Body of pancreas (tissue), 4 donors: ENCODE measurements at regions not wholly inside any gene's neighbourhood (a gene's known extent, or its start where the extent isn't known, plus 50 kb on each side); places are given as distances from the start of the nearest gene placed in this dataset.

Source experiments
- ATAC-seq: fragments of 150-250 bp; one replicate; pipeline ENCODE4 v1.9.1; 2016
- DNase-seq, 4 donors: peaks; one replicate each; pipeline ENCODE4 v3.0.0-alpha.2; 2019
- H3K27ac ChIP-seq, 4 donors: fragments of 200-600 bp; sonication (generic); 1 replicate in 3 of 4; 2 replicates in 1 of 4; pipeline versions ENCODE4 v1.5.1 to v1.6.1; 2016 to 2019; ENCODE audit warnings: mild to moderate bottlenecking in 1 of 4, mixed read lengths in 1 of 4, moderate library complexity in 1 of 4
- H3K27me3 ChIP-seq, 2 donors: fragments of 200-600 bp; sonication (generic); one replicate each; pipeline ENCODE4 v1.6.0; 2016; ENCODE audit warnings: mild to moderate bottlenecking in 1 of 2
- H3K36me3 ChIP-seq, 2 donors: fragments of 200-600 bp; sonication (generic); replicated peaks in 1 of 2; 2 replicates each; pipeline ENCODE4 v1.5.1; 2016; ENCODE audit warnings: low read depth in 2 of 2; ENCODE audit not compliant: insufficient read depth in 1 of 2
- H3K4me1 ChIP-seq: fragments of 200-600 bp; sonication (generic); one replicate; pipeline ENCODE4 v1.6.0; 2016
- H3K4me3 ChIP-seq, 2 donors: fragments of 200-600 bp; sonication (generic); 1 replicate in 1 of 2; 2 replicates in 1 of 2; pipeline ENCODE4 v1.5.1; 2016 to 2019
- H3K9me3 ChIP-seq, 3 donors: fragments of 200-600 bp; sonication (generic); 1 replicate in 2 of 3; 2 replicates in 1 of 3; pipeline ENCODE4 v1.5.1; 2016
- CTCF ChIP-seq, 7 experiments: fragments of 450-650 bp in 4 of 7; fragments of 200-600 bp in 3 of 7; sonication (generic) in 3 of 7; IDR thresholded peaks; one replicate each; pipeline ENCODE4 v1.5.1; 2016 to 2019; ENCODE audit warnings: antibody characterized with exemption in 7 of 7
- POLR2A ChIP-seq, 3 donors: fragments of 450-650 bp; IDR thresholded peaks; one replicate each; pipeline ENCODE4 v1.6.1; 2016; ENCODE audit warnings: antibody characterized with exemption in 3 of 3, mild to moderate bottlenecking in 2 of 3
- WGBS, 2 donors: methylation state at CpG; one replicate each; pipeline ENCODE4 v1.1.5; 2017; 5-methylcytosine and 5-hydroxymethylcytosine counted together
- intact Hi-C: fragments of 100-400 bp; cut with DNase I; formaldehyde crosslinking; loops from one replicate; pipeline ENCODE4 v1.15.1; 2023

- intact Hi-C loops, result no loop called here
- no peaks in the 10 kb centered on the region for H3K27me3 ChIP-seq
- TF ChIP-seq POLR2A (IDR thresholded peaks at IDR 0.05), result no peak
- TF ChIP-seq CTCF (IDR thresholded peaks at IDR 0.05), result no peak
- H3K27ac ChIP-seq, result no peak overlapping the region
- no peak for ATAC-seq
- 65 to 68% methylated on average over 5 of the region's 5 CpGs for WGBS, 2 donors
- H3K36me3 ChIP-seq, result no peaks in the 10 kb centered on the region
- no peaks in the 10 kb centered on the region for H3K9me3 ChIP-seq
- H3K4me3 ChIP-seq, result no peak overlapping the region
- no peaks in the 10 kb centered on the region for H3K4me1 ChIP-seq
- DNase-seq, result no peak
Measured at GRCh38 chr3:5448246-5448645, 260.7 kb downstream of the EDEM1 start.

GRCh38 chr3:5448816-5449215 lies 261.3 kb downstream of the EDEM1 start:
- Histone ChIP-seq H3K4me3 (no peak overlapping the region), H3K36me3 (no peaks in the 10 kb centered on the region), H3K4me1 (no peaks in the 10 kb centered on the region), H3K27me3 (no peaks in the 10 kb centered on the region), H3K9me3 (no peaks in the 10 kb centered on the region), H3K27ac (no peak overlapping the region)
- ATAC-seq (no peak), DNase-seq (no peak)
- intact Hi-C loops, result no loop called here
- no peak for TF ChIP-seq POLR2A (IDR thresholded peaks at IDR 0.05)
- TF ChIP-seq CTCF (IDR thresholded peaks at IDR 0.05), result no peak
- 54 to 68% methylated on average over 2 of the region's 2 CpGs for WGBS, 2 donors

GRCh38 chr3:5456199-5456598 lies 268.7 kb downstream of the EDEM1 start:
- no peaks in the 10 kb centered on the region for H3K9me3 ChIP-seq
- H3K27ac ChIP-seq, result no peak overlapping the region
- ATAC-seq (no peak), DNase-seq (no peak)
- no peak overlapping the region for H3K4me3 ChIP-seq
- no peaks in the 10 kb centered on the region for H3K4me1 ChIP-seq
- intact Hi-C loops, result no loop called here
- 38 to 53% methylated on average over 1 of the region's 1 CpG for WGBS, 2 donors
- TF ChIP-seq POLR2A (IDR thresholded peaks at IDR 0.05), result no peak
- no peak for TF ChIP-seq CTCF (IDR thresholded peaks at IDR 0.05)
- H3K27me3 ChIP-seq, result no peaks in the 10 kb centered on the region
- H3K36me3 ChIP-seq, result no peaks in the 10 kb centered on the region

GRCh38 chr3:5458526-5458925 lies 271.0 kb downstream of the EDEM1 start:
- no peak for DNase-seq
- H3K9me3 ChIP-seq, result no peaks in the 10 kb centered on the region
- ATAC-seq, result no peak
- no peaks in the 10 kb centered on the region for H3K36me3 ChIP-seq
- no peaks in the 10 kb centered on the region for H3K27me3 ChIP-seq
- no peak overlapping the region for H3K4me3 ChIP-seq
- H3K27ac ChIP-seq, result no peak overlapping the region
- intact Hi-C loops, result no loop called here
- TF ChIP-seq CTCF (IDR thresholded peaks at IDR 0.05) (no peak), POLR2A (IDR thresholded peaks at IDR 0.05) (no peak)
- no peaks in the 10 kb centered on the region for H3K4me1 ChIP-seq

- 4 to 12% methylated on average over 1 of the region's 1 CpG for WGBS, 2 donors
- intact Hi-C loops, result no loop called here
- Histone ChIP-seq H3K27ac (no peak overlapping the region), H3K27me3 (no peaks in the 10 kb centered on the region), H3K4me1 (no peaks in the 10 kb centered on the region), H3K4me3 (no peak overlapping the region), H3K9me3 (no peaks in the 10 kb centered on the region), H3K36me3 (no peaks in the 10 kb centered on the region)
- DNase-seq (no peak), ATAC-seq (no peak)
- TF ChIP-seq CTCF (IDR thresholded peaks at IDR 0.05) (no peak), POLR2A (IDR thresholded peaks at IDR 0.05) (no peak)
Measured at GRCh38 chr3:5462086-5462485, 274.6 kb downstream of the EDEM1 start.
